Epidermal melanocyte (primary cell): ENCODE measurements at regions not wholly inside any gene's neighbourhood (a gene's known extent, or its start where the extent isn't known, plus 50 kb on each side); places are given as distances from the start of the nearest gene placed in this dataset.

Experiments
- DNase-seq: peaks from one replicate; pipeline ENCODE4 v3.0.0; 2011; ENCODE audit warnings: low spot score; ENCODE audit not compliant: insufficient read length

DNA sequence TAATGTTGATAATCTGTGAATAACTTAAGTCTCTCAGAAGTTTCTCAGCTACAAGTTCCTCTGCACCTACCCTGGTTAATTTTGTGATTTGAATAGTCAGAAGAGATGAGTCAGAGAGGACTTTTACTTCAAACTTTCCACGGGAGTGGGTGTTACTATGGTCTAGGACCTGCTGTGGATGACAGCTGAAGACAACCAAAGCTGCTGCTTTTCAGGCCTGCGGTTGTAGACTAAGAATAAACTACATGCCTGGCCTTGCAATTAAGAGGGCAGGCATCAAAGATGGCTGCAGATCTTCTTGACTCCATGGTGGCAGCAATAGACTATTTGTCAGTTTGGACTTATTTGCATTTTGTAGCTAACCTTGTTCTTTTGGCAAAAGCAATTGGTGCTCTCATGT, 227.1 kb upstream of the KRR1 start:
- no peak for DNase-seq

DNA sequence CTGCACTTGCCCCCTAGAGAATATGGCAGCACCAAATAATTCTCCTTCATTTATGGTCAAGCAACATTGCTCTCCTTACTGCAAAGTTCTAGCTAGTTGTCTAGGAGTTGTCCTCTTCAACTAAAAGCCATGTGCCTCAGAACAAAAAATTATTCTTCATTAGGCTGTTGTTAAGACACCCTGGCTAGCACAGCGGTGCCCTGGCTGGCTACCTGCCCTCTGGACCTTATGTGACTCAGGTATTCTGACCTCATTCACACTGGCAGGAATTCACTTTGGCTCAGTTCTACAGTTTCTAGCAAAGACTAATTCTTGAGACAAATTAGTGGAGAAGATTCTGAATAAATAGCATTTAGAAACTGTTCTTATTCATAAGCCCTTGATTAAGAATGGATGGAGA, 224.4 kb upstream of the KRR1 start:
- DNase-seq = no peak

- no peak for DNase-seq
Measured at GRCh38 chr12:75728826-75729225, 217.4 kb upstream of the KRR1 start.

GRCh38 chr12:75727577-75727976, 216.2 kb upstream of the KRR1 start:
- DNase-seq = no peak

GRCh38 chr12:75725521-75726111, 214.2 kb upstream of the KRR1 start:
- no peak for DNase-seq

GRCh38 chr12:75724928-75725312, 213.5 kb upstream of the KRR1 start:
- DNase-seq = no peak

GRCh38 chr12:75724307-75724927, 213.0 kb upstream of the KRR1 start:
- DNase-seq = no peak

DNA sequence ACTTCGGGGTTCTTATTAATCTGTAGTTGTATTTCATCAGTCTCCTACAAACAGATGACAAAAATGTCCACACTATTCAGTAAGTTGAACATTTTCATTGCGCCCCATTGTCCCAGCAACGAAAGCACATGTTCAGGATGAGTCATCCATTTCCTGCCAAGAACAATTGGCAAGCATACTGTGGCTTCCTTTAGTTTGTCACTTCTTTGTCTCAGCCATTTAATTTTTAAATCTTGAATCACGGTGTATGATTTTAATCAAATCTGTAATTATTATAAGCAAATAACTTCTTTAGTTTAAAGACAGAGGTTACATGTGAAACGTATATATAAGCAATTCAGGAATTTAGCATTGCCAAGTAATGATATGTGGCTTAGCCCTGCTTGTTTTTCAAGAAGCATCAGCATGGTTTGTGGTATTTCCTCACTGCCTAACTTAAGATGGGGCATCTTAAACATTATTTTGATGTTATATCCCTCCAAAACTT, 211.3 kb upstream of the KRR1 start:
- DNase-seq = no peak

DNA sequence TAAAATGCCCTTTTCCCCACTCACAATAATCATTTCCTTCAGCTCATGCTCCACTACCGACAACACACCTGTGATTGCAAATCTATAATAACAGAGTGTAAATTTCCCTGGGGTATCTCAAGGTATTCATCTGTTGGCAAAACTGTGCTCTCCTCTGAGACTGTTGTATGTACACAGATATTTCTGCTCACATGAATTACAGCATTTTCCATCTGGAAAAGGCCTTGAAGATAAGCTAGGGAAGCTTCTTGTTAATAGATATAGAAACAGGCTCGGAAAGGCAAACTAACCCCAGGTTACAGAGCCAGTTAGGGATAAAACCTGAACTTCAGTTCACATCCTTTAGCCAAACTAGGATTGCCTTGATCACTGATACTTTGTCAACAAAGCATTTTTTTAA, 210.4 kb upstream of the KRR1 start:
- no peak for DNase-seq

DNA sequence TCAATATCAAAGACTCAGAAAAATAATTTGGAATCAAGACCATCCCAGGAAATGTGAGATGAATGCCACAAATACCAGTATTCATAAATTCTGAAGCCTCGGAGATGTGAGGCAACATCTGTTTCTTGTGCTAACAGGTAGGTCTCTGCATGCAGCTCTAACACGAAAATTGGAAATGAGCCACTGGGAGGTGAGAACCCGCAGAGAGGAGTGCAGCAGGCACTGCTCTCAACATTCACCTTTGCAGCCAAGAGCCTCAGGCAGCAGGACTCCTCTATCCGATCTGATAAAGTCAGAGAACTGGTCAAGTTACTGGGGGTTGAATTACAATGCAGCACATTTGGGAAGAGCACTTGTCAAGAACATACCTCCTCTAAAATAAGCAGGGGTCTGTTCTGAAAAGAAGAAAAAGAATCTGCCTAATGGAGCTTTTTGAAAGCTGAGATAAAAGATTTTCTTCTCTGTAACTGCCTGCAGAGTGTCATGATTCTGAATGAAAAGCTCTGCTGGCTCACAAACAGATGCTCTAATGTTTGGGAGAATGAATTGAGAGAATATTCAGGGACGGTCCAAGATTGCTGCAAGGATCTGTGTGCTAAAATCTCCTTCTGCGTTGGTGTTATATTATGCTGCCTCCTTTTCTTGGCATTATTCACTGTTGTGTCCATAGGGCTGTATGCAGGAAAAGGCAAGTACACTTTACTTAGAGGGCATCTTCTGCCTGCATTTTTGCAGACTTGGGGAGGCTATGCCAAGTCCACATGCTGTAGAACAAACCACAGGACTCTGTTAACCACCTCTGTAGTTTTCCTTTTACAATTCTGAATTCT, 209.6 kb upstream of the KRR1 start:
- no peak for DNase-seq

DNA sequence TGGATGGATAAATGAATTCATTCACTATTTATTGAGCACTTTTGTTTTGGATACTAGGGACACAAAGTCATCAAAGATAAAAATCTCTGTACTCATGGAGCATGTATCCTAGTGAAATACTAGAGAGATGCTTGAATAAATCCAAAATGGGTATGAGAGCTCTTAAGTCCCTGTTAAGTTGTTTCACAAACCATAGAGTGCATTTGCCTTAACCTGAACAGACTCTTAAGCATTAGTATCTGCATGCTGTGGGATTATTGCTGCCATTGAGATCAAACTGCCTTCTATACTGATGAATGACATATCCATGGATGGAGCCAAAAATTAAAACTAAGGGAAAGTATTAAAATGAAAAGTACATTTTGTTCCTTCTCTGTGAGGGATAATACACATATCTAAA, 206.5 kb upstream of the KRR1 start:
- DNase-seq = no peak

GRCh38 chr12:75716291-75717025, 205.0 kb upstream of the KRR1 start:
- no peak for DNase-seq

DNA sequence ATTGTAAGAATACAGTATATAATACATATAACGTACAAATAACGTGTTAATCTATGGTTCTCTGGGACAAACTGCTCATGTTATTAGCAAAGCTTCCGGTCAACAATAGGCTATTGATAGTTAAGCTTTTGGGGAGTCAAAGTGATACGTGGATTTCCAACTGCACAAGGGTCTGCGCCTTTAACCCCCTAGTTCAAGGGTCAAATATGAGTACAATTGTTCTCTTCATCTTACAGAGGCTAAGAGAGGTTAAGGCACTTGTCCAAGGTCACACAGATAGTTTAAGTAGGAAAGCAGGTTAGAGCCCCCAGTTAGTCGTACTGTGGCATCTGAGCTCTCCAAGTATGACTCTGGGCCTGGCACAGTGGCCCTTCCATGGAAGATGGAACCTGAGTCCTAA, 204.3 kb upstream of the KRR1 start:
- no peak for DNase-seq

GRCh38 chr12:75715323-75715644, 203.9 kb upstream of the KRR1 start:
- DNase-seq = no peak

GRCh38 chr12:75714462-75715322, 203.3 kb upstream of the KRR1 start:
- DNase-seq = no peak

GRCh38 chr12:75713434-75713833, 202.0 kb upstream of the KRR1 start:
- DNase-seq = no peak

DNA sequence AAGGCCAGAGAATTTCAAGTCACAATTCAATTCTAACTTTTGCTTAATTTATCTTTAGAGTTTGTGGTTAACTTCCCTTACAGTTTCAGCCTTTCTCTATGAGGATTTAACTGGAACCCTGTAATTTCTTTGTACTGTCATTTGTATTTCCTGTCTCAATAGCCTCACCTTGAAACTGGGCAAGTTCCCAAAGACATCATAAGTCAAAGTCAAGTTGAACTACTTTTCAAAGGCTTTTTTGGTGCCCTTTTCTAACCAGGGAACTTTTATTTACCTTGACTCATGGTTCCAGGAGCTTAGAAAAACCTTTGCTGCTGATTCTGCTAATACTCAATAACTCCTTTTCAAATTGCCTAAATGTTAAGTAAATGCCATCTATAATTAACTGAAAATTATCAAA, 200.8 kb upstream of the KRR1 start:
- DNase-seq = no peak

DNA sequence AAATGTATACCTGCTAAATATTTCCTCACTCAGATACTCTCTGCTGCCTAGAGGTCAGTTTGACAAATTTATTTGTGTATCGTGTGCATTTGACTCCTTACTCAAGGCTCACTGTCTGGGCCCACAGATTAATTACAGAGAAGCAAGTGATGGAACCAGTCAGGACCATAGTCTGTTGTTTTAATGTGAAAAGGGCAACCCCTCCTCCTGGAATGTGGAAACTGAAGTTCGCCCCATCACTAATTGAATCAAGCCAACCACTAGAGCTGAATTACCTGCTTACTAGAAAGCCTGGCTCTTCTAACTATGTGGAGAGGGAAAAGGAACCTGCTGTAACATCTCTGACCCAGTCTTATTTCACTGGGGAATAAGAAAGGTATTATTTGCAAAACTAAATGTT, 199.9 kb upstream of the KRR1 start:
- DNase-seq = no peak

- DNase-seq = no peak
Measured at GRCh38 chr12:75710361-75711069, 199.1 kb upstream of the KRR1 start.

GRCh38 chr12:75709503-75709902, 198.1 kb upstream of the KRR1 start:
- DNase-seq = no peak

GRCh38 chr12:75708802-75709201, 197.4 kb upstream of the KRR1 start:
- no peak for DNase-seq
